Jurkat, Clone E6-1 (cell line): ENCODE measurements at regions not wholly inside any gene's neighbourhood (a gene's known extent, or its start where the extent isn't known, plus 50 kb on each side); places are given as distances from the start of the nearest gene placed in this dataset.

Experiments
- DNase-seq: peaks from one replicate; pipeline ENCODE4 v3.0.0-alpha.2; 2011; ENCODE audit warnings: low read depth, low spot score
- H3K4me3 ChIP-seq: 2 replicates; pipeline ENCODE4 v1.5.1; 2011; ENCODE audit warnings: mild to moderate bottlenecking, low read length, control low read depth, moderate library complexity

DNA sequence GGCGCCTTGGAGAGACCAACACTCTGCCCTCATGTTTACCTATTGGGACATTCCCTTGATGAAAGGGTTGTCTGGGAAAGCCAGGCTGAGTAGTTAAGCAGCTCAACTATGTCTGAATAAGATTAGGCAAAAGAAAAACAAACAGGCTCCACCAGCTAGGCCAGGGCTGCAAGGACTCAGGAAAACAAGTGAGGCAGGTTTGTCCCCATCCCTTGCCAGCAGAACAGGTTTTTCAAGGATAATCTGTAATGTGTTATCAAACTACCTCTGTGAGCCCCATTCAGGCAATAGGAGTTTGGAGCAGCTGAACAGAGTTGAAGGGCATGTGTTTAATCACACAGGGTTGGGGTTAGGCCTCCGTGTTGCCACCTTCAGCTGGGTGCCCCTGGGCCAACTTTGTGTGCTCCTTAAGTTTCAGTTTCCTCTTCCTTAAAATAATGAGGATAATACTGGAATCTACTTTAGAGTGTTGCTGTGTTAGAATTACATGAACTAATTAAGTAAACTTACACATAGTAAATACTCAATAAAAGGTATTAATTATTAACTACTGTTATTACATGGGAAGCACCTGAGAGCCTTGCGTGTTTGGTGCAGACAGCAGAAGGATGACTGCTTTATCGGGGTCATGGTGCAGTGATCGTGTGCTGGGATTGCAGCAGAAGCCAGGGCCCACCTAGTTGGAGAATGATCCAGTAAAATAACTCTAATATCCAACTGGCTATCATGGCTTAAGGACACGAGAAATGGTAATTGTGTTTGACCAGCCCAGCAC lies 72.1 kb upstream of the ATP10B start:
- H3K4me3 ChIP-seq = no peak overlapping the region
- no peak for DNase-seq

DNA sequence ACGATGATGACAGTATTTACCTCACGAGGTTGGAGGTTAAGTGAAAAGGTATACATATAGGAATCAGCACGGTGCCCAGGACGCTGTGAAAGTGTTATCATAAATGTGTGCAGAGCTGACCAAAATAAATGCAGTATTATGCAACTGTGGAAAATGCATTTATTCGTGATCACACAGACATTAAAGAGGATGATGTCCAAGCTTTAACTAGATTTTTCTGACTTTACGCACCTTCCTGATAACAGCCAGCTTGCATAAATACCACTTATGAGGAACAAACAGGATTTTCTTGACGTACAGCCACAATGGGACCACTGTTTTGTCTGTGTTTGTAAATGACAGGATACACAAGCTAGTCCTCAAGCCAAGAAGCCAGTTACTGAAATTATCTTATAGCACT lies 71.4 kb upstream of the ATP10B start:
- no peak for DNase-seq

GRCh38 chr5:160922311-160922710 lies 70.3 kb upstream of the ATP10B start:
- H3K4me3 ChIP-seq = no peak overlapping the region
- DNase-seq = no peak

More for the DNA sequence above, 71.4 kb upstream of the ATP10B start:
- H3K4me3 ChIP-seq = no peak overlapping the region

DNA sequence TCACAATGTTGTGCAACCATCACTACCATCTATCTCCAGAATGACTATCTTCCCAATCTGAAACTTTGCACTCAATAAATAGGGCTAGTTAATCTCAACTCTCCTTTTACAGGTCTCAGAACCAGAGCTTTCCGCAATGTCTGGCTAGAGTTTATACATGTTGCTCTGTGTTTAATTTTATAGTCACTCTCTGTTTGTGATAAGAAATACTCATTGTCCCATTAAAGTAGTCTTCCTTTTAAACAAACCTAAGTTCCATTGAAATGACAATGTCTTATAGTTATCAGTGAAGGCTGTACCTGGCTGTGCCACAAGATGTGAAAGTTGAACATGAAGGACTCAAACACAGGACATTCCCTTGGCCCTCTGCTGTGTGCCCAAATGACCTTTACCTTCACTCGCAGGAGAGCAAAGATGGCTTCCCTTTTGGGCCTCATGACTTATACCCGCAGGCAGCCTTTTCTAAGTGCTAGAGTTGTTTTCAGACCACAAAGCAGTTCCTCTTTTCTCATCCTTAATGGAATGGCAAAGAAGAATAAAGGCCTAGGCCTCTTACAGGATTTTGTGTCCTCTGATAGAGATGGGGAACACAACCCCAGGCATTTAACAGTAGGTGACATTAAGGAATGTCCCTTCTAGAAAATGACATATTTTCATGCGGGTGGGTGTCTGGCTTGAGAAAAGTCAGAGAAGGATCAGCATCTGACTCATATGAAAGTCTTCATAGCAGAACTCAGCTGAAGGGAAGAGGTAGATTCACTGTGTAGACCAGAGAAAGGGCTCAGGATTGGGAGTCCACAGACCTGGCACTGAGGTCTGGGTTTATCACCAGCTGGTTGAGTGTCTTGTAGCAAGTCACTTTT lies 69.6 kb upstream of the ATP10B start:
- no peak overlapping the region for H3K4me3 ChIP-seq
- DNase-seq = no peak

GRCh38 chr5:160919626-160920025 lies 67.6 kb upstream of the ATP10B start:
- no peak for DNase-seq
- no peak overlapping the region for H3K4me3 ChIP-seq

DNA sequence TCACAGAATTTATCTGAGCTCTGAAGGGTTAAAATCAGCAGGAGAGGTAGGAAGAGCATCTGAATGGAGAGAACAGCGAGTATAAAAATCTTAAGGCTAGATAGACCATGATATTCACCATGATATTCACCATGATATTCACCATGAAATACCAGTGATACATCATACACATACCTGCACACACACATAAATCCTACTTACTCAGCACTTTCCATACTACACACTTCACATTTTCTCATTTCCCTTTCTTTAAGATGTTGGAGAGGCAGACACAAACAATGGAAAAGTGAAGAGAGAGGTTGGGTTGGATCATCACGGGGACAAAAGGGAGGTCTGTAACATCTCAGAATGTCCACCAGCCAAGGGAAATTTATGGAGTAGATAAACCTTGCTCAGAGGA lies 66.4 kb upstream of the ATP10B start:
- DNase-seq = no peak
- H3K4me3 ChIP-seq = no peak overlapping the region

GRCh38 chr5:160906090-160906489 lies 54.1 kb upstream of the ATP10B start:
- no peak for DNase-seq
- H3K4me3 ChIP-seq = no peak overlapping the region

GRCh38 chr5:160905285-160905684 lies 53.3 kb upstream of the ATP10B start:
- no peak overlapping the region for H3K4me3 ChIP-seq
- DNase-seq = no peak

DNA sequence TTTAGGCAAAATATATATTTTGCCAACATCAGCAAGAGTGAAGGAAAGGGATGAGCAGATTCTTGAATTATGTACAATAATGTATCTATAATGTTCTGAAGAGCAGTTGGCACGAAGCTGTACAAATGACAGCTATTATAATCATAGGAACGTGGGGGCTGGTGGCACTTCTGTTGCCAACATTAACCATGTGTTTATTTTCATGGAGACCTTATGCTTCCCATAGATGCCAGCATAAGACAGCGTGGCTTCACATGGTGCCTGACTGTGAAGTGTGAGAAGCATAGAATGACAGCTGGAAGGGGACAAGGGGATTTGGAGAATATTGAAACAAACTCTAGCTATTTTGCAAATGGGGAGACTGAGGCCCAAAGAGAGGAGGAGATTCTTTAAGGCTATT lies 52.6 kb upstream of the ATP10B start:
- H3K4me3 ChIP-seq = no peak overlapping the region
- no peak for DNase-seq

GRCh38 chr5:160903551-160903950 lies 51.5 kb upstream of the ATP10B start:
- DNase-seq = no peak
- H3K4me3 ChIP-seq = no peak overlapping the region

DNA sequence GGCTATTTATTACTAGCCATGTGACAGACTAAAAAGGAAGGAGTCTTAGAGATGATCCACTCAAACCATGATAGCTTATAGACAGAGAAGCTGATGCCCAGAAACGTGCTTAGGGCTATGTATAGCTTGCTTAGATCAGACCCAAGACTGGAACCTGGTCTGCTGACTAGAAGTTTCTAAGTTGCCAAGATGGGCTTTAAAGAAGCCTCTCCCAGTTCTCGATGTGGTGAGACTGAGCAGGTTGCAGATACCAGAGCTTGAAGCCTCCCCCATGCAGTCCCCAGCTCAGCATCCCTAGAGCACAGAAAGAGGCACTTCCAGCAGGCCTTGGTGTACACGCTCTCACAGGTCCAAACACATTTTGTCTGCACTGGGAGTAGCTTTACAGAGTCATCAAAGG lies 51.1 kb upstream of the ATP10B start:
- no peak for DNase-seq
- H3K4me3 ChIP-seq = no peak overlapping the region
